Neural progenitor cell (in vitro differentiated cells): ENCODE measurements at regions not wholly inside any gene's neighbourhood (a gene's known extent, or its start where the extent isn't known, plus 50 kb on each side); places are given as distances from the start of the nearest gene placed in this dataset.

ENCODE experiments used
- EZH2 ChIP-seq: fragments of 200-600 bp; sonication (generic); IDR thresholded peaks from 2 replicates; pipeline ENCODE4 v1.6.1; 2017; ENCODE audit warnings: antibody characterized with exemption, mild to moderate bottlenecking, moderate library complexity
- TF ChIP-seq, protein P1 (sequence below): fragments of 200-600 bp; sonication (generic); IDR thresholded peaks from 2 replicates; pipeline ENCODE4 v1.5.1; 2017; ENCODE audit warnings: antibody characterized with exemption, mild to moderate bottlenecking

DNA sequence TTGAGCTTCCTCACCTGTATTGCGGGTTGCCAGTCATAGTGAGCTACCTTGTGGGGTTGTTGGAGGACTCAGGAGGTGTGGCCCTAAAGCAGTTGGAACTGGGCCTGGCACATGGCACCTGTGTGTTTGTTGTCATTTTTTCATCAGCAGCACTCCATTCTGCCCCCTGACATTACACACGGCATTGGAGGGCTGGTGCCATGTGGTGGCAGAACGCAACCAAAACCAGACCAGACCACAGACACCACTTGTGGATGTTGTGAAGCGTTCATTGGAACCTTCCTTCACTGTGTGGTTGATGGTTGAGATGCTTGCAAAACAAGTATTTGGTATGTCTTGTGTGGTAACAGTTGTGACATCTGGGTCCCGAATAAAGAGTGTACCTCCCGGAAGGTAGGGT, 113.2 kb upstream of the ERCC6L2 start:
- TF ChIP-seq, protein P1, sequence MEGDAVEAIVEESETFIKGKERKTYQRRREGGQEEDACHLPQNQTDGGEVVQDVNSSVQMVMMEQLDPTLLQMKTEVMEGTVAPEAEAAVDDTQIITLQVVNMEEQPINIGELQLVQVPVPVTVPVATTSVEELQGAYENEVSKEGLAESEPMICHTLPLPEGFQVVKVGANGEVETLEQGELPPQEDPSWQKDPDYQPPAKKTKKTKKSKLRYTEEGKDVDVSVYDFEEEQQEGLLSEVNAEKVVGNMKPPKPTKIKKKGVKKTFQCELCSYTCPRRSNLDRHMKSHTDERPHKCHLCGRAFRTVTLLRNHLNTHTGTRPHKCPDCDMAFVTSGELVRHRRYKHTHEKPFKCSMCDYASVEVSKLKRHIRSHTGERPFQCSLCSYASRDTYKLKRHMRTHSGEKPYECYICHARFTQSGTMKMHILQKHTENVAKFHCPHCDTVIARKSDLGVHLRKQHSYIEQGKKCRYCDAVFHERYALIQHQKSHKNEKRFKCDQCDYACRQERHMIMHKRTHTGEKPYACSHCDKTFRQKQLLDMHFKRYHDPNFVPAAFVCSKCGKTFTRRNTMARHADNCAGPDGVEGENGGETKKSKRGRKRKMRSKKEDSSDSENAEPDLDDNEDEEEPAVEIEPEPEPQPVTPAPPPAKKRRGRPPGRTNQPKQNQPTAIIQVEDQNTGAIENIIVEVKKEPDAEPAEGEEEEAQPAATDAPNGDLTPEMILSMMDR, result no peak
- no peak for TF ChIP-seq EZH2
